ENCODE measurements at regions not wholly inside any gene's neighbourhood (a gene's known extent, or its start where the extent isn't known, plus 50 kb on each side); places are given as distances from the start of the nearest gene placed in this dataset.

- Histone ChIP-seq H4K20me1 (ENCODE audit: insufficient read depth, low read length) (no peaks in the 10 kb centered on the region), H3K79me2 (ENCODE audit: insufficient read depth, low read length) (no peaks in the 10 kb centered on the region), H3K36me3 (replicated peaks in 1 of 2; ENCODE audit: control insufficient read depth in 1 of 2, insufficient read depth in 2 of 2, low read length in 2 of 2) (no peaks in the 10 kb centered on the region), H3K9ac (ENCODE audit: insufficient read depth, low read depth, low read length) (no peak overlapping the region), H3K4me3 (replicated peaks in 1 of 3; ENCODE audit: insufficient read depth in 1 of 3, low read depth in 2 of 3, low read length in 3 of 3) (no peak overlapping the region), H3K4me2 (ENCODE audit: low read depth, low read length) (no peak overlapping the region), H3K9me3 (ENCODE audit: low read length) (peaks cover 88% of the 10 kb centered on the region), H3K27ac (ENCODE audit: extremely low read length, insufficient read depth, low read length) (no peak overlapping the region), H2AFZ (ENCODE audit: low read length) (no peak overlapping the region), H3K27me3 (ENCODE audit: control insufficient read depth in 1 of 2, insufficient read depth in 2 of 2, low read length in 2 of 2) (no peaks in the 10 kb centered on the region), H3K4me1 (ENCODE audit: insufficient read depth, low read length) (no peaks in the 10 kb centered on the region)
- no TSS peak for BruUV-seq (replicated peaks)
- POLR2A ChIA-PET: no interaction called here
- DNase-seq (ENCODE audit: low spot score) (no peak), ATAC-seq (no peak), FAIRE-seq (no peak)
- in situ Hi-C loops (cut with HindIII; ENCODE audit: extremely low pct_ligation_motif_present, low pct_unique_long_range_greater_than_20kb) (no loop called here), intact Hi-C loops (cut with micrococcal nuclease; ENCODE audit: unreplicated experiment) (no loop called here)
- 21% methylated on average over 5 of the region's 6 CpGs for WGBS (ENCODE audit: low lambda C conversion rate)
- CTCF ChIA-PET (ENCODE audit: low intra/inter-chr PET ratio, low total read pairs): no interaction called here
- TF ChIP-seq ZBTB10 (CRISPR knock-in tag; IDR thresholded peaks at IDR 0.05; ENCODE audit: borderline replicate concordance): no peak
- no peak for TF ChIP-seq ATF6 (CRISPR knock-in tag; conservative IDR thresholded peaks at IDR 0.05)
- TF ChIP-seq ZNF883 (CRISPR knock-in tag; IDR thresholded peaks at IDR 0.05; ENCODE audit: not compliant biosample characterization): no peak
- TF ChIP-seq ZNF710 (CRISPR knock-in tag; IDR thresholded peaks at IDR 0.05; ENCODE audit: borderline replicate concordance): no peak
- TF ChIP-seq RBFOX2 (IDR thresholded peaks at IDR 0.05; ENCODE audit: low read depth, low read length): no peak
- TF ChIP-seq MBD4 (IDR thresholded peaks at IDR 0.05; ENCODE audit: borderline replicate concordance, low read length): no peak
- no peak for TF ChIP-seq RXRA (CRISPR knock-in tag; IDR thresholded peaks at IDR 0.05)
- no peak for TF ChIP-seq ZFP90 (CRISPR knock-in tag; IDR thresholded peaks at IDR 0.05; ENCODE audit: borderline replicate concordance)
- no peak for TF ChIP-seq TARDBP (CRISPR knock-in tag; IDR thresholded peaks at IDR 0.05)
- TF ChIP-seq ZNF839 (CRISPR knock-in tag; IDR thresholded peaks at IDR 0.05; ENCODE audit: borderline replicate concordance): no peak
- no peak for TF ChIP-seq U2AF2 (IDR thresholded peaks at IDR 0.05; ENCODE audit: low read depth, low read length)
- TF ChIP-seq HOMEZ (CRISPR knock-in tag; IDR thresholded peaks at IDR 0.05; ENCODE audit: low read depth): no peak
- TF ChIP-seq ZNF589 (CRISPR knock-in tag; conservative IDR thresholded peaks at IDR 0.05): no peak
- no peak for TF ChIP-seq ZFX (CRISPR knock-in tag; IDR thresholded peaks at IDR 0.05; ENCODE audit: low read depth)
- TF ChIP-seq ETS1 (CRISPR knock-in tag; IDR thresholded peaks at IDR 0.05): no peak
- no peak for TF ChIP-seq ZNF782 (CRISPR knock-in tag; IDR thresholded peaks at IDR 0.05; ENCODE audit: borderline replicate concordance)
Observed at GRCh38 chr14:98288825-98289224, 983.2 kb downstream of the BCL11B start.

Data from HepG2 (cell line).